Peyer's patch (tissue), 4 donors: ENCODE measurements at regions not wholly inside any gene's neighbourhood (a gene's known extent, or its start where the extent isn't known, plus 50 kb on each side); places are given as distances from the start of the nearest gene placed in this dataset.

ENCODE experiments used
- DNase-seq, 3 donors: peaks; one replicate each; pipeline ENCODE4 v3.0.0-alpha.2; 2017 to 2019
- H3K27ac ChIP-seq, 4 donors: fragments of 200-600 bp; sonication (generic); one replicate each; pipeline ENCODE4 v1.5.1; 2016 to 2019
- H3K27me3 ChIP-seq, 2 donors: fragments of 200-600 bp; sonication (generic); one replicate each; pipeline ENCODE4 v1.5.1; 2019
- H3K36me3 ChIP-seq, 3 donors: fragments of 200-600 bp; sonication (generic); one replicate each; pipeline ENCODE4 v1.5.1; 2016 to 2019
- H3K4me1 ChIP-seq, 4 donors: fragments of 200-600 bp; sonication (generic); one replicate each; pipeline ENCODE4 v1.5.1; 2016 to 2019
- H3K4me3 ChIP-seq, 4 donors: fragments of 200-600 bp; sonication (generic); 1 replicate in 3 of 4; 2 replicates in 1 of 4; pipeline ENCODE4 v1.5.1; 2016 to 2019; ENCODE audit warnings: mild to moderate bottlenecking in 1 of 4
- H3K9me3 ChIP-seq, 4 donors: fragments of 200-600 bp; sonication (generic); one replicate each; pipeline ENCODE4 v1.5.1; 2016 to 2019; ENCODE audit warnings: mild to moderate bottlenecking in 1 of 4
- POLR2A ChIP-seq, 2 donors: fragments of 450-650 bp; IDR thresholded peaks; one replicate each; pipeline ENCODE4 v1.5.1; 2017; ENCODE audit warnings: antibody characterized with exemption in 2 of 2, mild to moderate bottlenecking in 2 of 2, moderate library complexity in 2 of 2
- TF ChIP-seq, protein P1 (sequence below), 6 experiments: fragments of 450-650 bp in 4 of 6; fragments of 200-600 bp in 2 of 6; sonication (generic) in 1 of 6; IDR thresholded peaks; one replicate each; pipeline ENCODE4 v1.5.1; 2017 to 2019; ENCODE audit warnings: antibody characterized with exemption in 6 of 6, mild to moderate bottlenecking in 3 of 6, moderate library complexity in 1 of 6

DNA sequence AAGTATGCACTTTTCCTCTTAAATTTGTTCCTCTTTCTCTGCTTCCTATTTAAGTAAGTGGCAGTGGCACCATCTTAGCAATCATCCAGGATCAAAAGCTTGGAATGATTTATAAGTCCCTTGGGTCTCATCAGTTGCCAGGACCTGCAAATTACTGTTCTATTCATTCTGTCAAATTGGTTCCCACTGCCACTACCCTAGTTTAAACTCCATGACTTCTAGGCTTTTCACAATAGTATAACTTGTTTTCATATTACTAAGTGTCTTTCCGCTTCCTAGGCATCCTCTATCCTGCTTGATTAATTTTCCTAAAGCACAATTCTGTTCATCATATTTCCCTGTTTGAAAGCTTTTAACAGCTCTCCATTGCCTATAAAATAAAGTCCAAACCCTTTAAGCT, 363.9 kb upstream of the MEF2C start:
- H3K9me3 ChIP-seq, result no peaks in the 10 kb centered on the region
- no peak overlapping the region for H3K27ac ChIP-seq
- no peaks in the 10 kb centered on the region for H3K36me3 ChIP-seq
- no peak overlapping the region for H3K4me3 ChIP-seq
- no peaks in the 10 kb centered on the region for H3K27me3 ChIP-seq
- no peak for DNase-seq
- TF ChIP-seq, protein P1, sequence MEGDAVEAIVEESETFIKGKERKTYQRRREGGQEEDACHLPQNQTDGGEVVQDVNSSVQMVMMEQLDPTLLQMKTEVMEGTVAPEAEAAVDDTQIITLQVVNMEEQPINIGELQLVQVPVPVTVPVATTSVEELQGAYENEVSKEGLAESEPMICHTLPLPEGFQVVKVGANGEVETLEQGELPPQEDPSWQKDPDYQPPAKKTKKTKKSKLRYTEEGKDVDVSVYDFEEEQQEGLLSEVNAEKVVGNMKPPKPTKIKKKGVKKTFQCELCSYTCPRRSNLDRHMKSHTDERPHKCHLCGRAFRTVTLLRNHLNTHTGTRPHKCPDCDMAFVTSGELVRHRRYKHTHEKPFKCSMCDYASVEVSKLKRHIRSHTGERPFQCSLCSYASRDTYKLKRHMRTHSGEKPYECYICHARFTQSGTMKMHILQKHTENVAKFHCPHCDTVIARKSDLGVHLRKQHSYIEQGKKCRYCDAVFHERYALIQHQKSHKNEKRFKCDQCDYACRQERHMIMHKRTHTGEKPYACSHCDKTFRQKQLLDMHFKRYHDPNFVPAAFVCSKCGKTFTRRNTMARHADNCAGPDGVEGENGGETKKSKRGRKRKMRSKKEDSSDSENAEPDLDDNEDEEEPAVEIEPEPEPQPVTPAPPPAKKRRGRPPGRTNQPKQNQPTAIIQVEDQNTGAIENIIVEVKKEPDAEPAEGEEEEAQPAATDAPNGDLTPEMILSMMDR (IDR thresholded peaks at IDR 0.05), result no peak
- no peak for TF ChIP-seq POLR2A (IDR thresholded peaks at IDR 0.05)
- no peaks in the 10 kb centered on the region for H3K4me1 ChIP-seq

DNA sequence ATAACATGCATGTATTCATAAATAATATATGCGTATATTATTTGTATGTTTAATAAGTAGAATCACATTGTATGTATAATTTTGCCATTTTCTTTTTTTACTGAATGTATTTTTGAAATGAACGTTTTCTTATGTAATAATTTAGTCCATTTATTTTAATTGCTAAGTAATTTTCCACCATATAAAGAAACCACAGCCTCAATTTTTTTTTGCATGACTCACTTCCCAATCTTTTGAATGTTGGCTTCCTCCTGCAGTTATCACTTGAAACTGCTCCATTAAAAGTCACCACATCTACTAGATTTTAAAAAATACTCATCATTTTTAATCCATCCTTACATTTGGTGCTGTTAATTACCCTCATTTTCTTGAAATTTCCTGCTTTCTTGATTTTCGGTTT, 363.3 kb upstream of the MEF2C start:
- Histone ChIP-seq H3K9me3 (no peaks in the 10 kb centered on the region), H3K4me3 (no peak overlapping the region), H3K27me3 (no peaks in the 10 kb centered on the region), H3K4me1 (no peaks in the 10 kb centered on the region), H3K36me3 (no peaks in the 10 kb centered on the region), H3K27ac (no peak overlapping the region)
- TF ChIP-seq, protein P1 (IDR thresholded peaks at IDR 0.05), result no peak
- no peak for DNase-seq

DNA sequence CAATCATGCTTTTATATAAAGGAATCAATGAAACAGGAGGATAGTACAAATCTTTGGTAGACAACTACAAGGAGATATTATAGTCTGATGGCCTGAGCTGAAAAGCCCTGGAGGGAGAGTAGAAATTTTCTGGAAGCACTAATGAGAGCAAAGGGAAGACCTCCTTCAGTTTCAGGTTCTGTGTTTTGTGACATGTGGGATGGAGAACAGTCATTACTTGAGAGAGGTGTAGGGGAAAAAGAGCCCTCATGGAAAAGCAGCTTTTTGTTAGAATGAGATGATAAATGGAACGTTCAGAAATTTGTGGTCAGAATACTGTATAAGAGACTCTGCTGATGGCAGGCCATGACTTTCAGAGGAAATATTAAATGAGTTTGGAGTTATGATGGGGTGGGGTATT, 360.6 kb upstream of the MEF2C start:
- no peak for TF ChIP-seq POLR2A (IDR thresholded peaks at IDR 0.05)
- TF ChIP-seq, protein P1 (IDR thresholded peaks at IDR 0.05), result no peak
- no peaks in the 10 kb centered on the region for H3K9me3 ChIP-seq

DNA sequence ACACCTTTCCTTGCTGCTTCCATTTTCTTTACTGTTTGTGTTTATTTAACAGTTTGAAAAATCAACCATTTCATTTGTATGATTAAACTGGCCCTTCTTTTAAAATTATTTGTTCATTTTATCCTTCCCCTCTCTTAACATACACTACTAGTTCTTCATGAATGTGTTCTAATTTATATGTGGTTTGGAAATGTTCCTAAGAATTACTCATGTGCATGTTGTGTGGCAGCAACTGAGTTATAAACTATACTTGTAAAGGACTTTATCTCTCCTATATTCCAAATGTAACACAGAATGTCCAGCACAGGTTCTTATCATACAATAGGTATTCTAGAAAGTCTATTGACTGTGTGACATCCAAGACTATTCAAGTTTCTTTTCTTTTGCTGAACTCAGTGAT, 358.2 kb upstream of the MEF2C start:
- Histone ChIP-seq H3K9me3 (no peaks in the 10 kb centered on the region), H3K4me1 (no peaks in the 10 kb centered on the region), H3K36me3 (no peaks in the 10 kb centered on the region), H3K27ac (no peak overlapping the region), H3K4me3 (no peak overlapping the region), H3K27me3 (no peaks in the 10 kb centered on the region)
- DNase-seq, result no peak
- TF ChIP-seq, protein P1 (IDR thresholded peaks at IDR 0.05), result no peak
- TF ChIP-seq POLR2A (IDR thresholded peaks at IDR 0.05), result no peak

More for the DNA sequence above, 360.6 kb upstream of the MEF2C start:
- H3K4me1 ChIP-seq, result no peaks in the 10 kb centered on the region
- H3K36me3 ChIP-seq, result no peaks in the 10 kb centered on the region
- H3K27me3 ChIP-seq, result no peaks in the 10 kb centered on the region
- DNase-seq, result no peak
- no peak overlapping the region for H3K4me3 ChIP-seq
- H3K27ac ChIP-seq, result no peak overlapping the region

DNA sequence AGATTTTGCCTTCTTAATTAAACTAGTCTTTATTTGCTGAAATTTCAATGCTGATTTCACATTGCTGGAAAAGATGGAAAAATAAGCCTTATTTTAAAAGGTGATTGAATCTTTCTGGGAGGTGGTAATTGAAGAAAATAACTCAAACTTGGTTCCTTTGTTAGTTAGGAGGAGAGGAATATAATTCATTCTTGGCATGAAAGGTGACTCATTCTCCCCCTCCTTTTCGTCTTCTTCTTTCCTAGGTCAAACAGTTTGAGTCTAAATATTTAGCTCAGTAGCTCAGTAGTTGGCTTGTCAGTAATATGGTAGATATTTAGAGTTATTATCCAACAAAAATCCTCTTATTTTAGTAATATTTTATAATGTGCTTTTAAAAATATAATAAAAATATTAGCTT, 353.9 kb upstream of the MEF2C start:
- H3K36me3 ChIP-seq, result no peaks in the 10 kb centered on the region
- no peak overlapping the region for H3K4me3 ChIP-seq
- H3K27ac ChIP-seq, result no peak overlapping the region
- DNase-seq, result no peak
- H3K9me3 ChIP-seq, result no peaks in the 10 kb centered on the region
- H3K27me3 ChIP-seq, result no peaks in the 10 kb centered on the region
- no peaks in the 10 kb centered on the region for H3K4me1 ChIP-seq
- TF ChIP-seq POLR2A (IDR thresholded peaks at IDR 0.05), result no peak
- TF ChIP-seq, protein P1 (IDR thresholded peaks at IDR 0.05), result no peak

DNA sequence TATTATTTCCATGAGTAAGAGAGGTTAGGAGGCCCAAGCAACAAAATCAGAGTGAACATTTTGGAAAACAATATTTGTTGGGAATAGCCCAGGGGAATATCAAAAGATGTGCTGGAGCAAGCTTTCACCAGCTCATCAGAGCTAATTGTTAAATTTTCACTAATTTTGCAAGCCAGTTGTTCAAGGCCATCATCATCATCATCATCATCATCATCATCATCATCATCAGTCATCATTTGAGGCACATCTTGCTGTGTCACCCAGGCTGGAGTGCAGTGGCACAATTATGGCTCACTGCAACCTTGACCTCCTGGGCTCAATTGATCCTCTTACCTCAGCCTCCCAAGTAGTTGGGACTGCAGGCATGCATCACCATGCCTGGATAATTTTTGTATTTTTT, 350.5 kb upstream of the MEF2C start:
- no peaks in the 10 kb centered on the region for H3K4me1 ChIP-seq
- no peaks in the 10 kb centered on the region for H3K36me3 ChIP-seq
- DNase-seq, result no peak
- H3K9me3 ChIP-seq, result no peaks in the 10 kb centered on the region
- H3K27ac ChIP-seq, result no peak overlapping the region
- TF ChIP-seq, protein P1 (IDR thresholded peaks at IDR 0.05), result no peak
- TF ChIP-seq POLR2A (IDR thresholded peaks at IDR 0.05), result no peak
- H3K4me3 ChIP-seq, result no peak overlapping the region
- H3K27me3 ChIP-seq, result no peaks in the 10 kb centered on the region
